NCI-H2227 (cell line): ENCODE measurements at regions not wholly inside any gene's neighbourhood (a gene's known extent, or its start where the extent isn't known, plus 50 kb on each side); places are given as distances from the start of the nearest gene placed in this dataset.
"Not testable (repeated sequence)": the region's sequence is repeated elsewhere in the genome, so short reads cannot be mapped to it uniquely, and the experiment has no call there.

ENCODE experiments used
- DNase-seq: peaks from one replicate; lab custom pipeline; 2025; ENCODE audit not compliant: unreplicated experiment; lab: John Stamatoyannopoulos, UW

DNA sequence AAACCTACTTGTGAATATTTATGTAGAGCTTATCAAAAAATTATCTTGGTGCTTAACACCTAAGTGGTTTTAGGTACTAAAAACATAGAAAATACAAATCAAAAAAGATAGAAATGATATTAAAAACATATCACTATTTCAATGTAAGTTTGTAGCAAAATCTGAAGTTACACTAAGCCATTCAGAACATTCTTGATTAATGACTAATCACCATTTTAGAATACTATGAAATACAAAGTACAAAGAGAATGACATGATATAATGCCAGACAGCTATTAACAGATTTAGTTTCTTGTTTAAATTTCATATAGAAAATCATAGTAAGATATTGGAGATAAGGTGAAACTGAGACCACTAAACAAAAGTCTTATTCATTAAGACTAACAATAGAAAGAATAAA is 169.7 kb upstream of the AGTR1 start:
- no peak for DNase-seq

DNA sequence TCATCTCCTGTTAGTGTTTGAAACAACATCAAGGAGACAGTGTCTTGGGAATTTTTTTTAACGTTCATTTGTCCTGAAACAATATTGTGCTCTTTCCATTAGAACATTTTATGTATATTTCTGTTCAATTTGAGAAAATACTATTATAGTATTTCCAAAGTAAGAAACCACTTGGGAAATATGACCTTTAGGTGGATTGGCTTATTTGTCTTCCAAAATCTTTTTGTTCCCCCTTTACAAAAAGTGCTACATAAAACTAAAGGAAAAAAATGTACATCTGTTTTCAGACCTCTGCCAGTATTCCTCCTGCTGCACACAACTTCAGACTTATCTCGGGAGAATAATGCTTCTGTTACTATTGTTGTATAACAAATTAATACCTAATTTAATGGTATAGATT is 165.9 kb upstream of the AGTR1 start:
- no peak for DNase-seq

DNA sequence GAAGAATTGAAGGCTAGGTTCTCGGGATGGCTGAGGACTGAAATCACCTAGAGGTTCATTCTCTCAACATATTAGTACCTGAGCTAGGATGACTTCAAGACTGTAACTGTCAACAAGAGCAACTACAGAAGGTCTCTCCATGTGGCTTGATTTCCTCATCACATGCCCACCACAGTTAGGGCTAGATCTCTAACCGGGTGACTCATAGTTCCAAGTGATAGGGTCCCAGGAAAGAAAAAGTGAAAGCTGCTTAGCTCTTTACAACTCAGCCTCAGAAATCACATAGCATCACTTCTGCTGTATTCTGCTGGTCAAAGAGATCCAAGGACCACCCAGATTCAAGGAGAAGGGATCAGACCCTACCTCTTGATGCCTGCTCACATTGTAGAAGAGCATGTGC is 165.4 kb upstream of the AGTR1 start:
- DNase-seq: no peak

DNA sequence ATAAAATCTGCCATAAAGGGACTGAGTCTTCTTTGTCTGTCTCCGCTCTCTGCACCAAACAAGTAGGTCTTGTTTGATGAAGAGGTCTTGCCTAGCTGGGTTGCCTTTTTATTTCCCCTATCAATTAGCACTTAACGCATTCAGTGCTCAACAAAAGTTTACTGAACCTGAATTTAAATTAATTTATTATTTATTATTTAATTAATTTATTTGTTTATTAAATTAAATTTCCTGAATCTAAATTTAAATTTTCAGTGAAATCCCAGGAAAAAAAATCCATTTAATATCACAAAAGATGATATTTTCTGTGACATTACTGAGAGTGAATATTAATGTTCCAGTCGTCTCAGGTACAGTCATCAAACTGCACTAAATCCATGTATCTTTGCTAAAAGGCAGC is 164.9 kb upstream of the AGTR1 start:
- no peak for DNase-seq

DNA sequence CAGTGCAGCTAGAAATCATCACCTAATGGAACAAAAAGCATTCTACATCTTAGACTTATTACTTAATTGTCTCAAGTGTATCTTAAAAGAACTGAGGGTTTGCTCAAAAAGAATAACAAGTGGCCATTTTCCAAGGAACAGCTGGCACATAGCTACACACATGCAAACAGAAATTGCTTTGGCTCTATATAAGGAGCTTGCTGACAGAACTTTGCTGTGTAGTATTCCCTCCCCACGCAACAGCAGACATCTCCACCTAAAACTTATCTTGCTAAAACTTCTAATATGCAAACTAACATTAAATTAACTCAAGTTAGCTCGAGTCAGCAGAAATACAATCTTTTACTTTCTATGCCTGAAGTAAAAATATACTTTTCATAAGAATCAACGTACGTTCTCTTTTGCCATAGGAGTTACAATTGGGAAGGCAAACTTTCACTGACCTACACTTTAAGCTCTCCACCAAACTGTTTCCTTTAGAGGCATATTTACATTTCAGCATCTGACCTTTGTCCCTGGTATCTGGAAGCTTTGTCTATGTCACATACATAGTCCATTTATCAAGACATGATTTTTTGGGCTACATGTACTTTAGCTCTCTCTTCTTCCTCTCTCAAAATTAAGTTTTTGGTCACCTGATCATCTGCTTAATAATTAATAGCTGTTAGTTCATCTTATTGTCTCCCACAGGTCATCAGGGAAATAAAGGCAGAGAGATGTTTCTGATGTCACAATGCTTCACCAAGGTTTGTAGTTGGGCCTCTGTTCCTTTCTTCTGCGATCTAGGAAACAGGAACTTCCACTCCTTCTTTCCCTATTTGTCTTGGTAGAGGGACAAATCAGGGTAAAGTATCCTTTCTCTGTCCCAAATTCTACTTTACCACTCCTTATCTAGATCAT is 163.4 kb upstream of the AGTR1 start:
- no peak for DNase-seq

DNA sequence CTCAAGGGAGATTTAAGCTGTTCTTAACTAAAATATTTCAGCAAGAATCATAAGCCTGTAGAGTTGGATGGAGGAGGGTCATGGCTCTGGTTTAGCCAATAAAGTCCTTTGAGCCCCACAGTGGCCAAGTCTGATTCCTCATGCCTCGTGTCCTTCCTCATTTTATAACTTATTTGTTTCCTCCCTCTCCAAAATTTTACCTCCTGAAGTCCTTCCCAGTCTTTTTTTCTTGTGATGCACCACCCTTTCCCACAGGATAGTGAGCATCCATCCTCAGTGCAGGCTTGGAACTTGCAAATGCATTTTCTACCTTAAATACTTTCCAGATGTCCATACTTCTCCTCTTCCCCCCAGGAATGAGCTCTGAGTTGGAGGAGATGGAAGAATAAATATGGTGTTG is 162.7 kb upstream of the AGTR1 start:
- no peak for DNase-seq

DNA sequence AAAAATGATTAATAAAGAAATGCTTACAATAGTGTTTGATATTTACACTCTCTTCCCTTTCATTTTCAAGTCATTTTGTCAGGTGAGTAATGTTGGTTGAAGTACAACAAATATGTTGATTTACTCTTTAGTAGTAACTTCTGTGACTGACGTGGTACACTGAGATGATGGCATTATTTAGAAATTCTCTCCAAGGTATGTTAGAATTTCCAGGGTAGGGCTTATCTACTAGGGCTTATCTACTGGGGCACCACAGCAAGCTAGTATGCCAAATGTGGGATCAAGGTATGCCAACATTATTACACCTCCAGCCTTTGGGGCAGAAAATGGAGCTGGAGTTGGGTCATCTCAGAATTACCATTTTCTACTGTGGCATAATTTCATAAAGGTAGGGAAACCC is 157.4 kb upstream of the AGTR1 start:
- no peak for DNase-seq

DNA sequence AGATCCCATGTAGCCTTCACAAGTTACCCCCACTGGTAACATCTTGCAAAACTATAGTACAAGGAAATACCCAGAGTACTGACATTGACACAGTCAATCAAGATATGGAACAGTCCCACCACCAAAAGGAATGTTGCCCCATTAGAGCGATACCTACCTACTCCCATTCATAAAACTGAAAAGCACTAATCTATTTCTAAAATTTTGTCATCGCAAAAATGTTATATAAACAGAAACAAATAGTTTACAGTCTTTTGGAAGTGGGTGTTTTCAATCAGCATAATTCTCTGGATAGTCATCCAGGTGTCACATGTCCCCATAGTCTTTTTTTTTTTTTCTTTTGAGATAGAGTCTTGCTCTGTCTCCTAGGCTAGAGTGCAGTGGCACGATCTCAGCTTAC is 156.9 kb upstream of the AGTR1 start:
- DNase-seq: no peak

DNA sequence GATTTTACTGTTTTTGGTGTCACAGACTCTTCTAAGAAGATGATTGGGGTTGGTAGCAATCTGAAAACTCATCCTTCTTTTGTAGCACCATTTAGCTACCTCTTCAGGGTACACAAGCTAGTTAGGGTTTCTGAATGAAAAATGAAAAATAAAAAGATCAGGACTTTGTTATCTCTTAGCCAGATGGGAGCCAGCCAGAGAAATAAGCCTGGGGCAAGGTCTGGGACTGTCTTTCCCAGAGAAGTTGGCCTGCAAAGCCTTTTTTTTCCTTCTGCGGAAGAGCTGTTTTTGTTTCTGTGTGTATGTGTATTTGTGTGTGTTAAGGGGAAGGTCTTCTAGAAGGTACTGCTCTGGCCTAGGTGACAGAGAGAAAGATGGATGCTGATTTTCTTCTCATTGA is 150.7 kb upstream of the AGTR1 start:
- DNase-seq: no peak

DNA sequence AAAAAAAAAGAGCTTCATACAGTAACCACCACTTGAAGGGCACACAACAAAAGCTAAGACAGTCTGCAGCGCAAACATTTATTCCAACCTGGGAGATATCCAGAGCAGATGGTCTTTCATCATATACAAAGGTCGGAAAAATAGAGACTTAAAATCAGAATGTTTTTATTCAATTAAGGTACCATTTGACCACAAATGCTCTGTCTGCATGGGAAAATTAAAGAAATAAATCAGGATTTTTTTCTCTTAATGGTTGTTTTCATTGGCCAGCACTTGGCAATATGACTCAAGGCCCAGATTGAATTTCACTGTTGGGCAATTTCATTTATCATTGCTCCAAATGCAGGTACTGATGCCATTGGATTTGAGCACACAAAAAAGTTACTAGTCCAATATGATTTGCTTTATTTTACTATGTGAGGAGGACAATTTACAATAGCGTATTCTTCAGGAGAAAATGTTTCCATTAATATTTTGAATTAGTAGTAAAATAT is 145.9 kb upstream of the AGTR1 start:
- DNase-seq: no peak

DNA sequence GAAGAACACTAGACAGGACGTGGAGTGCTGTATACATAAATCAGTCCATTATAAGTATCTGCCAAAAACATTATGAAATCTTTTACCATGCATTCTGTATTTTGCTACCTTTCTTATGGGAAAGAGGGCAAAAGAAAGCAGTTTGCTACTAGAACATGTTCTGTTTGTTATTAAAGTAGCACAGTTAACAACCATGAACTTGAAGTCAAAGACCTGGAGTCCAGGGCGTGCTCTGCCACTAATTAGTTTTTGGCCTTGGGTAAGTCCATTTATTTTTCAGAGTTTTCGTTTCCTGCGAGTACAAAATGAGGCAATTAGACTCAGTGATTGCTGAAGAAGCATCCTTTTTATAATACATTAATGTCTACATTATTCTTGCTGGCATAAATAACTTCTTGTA is 143.3 kb upstream of the AGTR1 start:
- no peak for DNase-seq

DNA sequence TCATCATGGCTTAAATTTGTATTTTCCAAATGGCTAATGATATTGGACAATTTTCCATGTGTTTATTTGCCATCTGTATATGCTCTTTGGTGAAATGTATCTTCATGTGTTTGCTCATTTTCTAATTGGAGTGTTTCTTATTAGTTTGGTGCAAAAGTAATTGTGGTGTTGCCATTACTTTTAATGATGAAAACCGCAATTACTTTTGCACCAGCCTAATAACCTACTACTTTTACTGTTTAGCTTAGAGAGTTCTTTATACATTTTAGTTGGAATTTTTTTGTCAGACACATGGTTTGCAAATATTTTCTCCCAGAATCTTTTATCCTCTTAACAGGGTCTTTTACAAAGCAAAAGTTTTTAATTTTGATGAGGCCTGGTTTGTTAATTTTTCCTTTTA is 141.0 kb upstream of the AGTR1 start:
- DNase-seq: no peak

DNA sequence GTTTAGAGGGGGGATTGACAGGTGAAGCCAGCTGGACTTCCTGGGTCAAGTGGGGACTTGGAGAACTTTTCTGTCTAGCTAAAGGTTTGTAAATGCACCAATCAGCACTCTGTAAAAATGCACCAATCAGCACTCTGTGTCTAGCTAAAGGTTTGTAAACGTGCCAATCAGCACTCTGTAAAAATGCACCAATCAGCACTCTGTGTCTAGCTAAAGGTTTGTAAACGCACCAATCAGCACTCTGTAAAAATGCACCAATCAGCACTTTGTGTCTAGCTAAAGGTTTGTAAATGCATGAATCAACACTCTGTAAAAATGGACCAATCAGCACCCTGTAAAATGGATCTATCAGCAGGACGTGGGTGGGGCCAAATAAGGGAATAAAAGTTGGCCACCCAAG is 120.1 kb upstream of the AGTR1 start:
- not testable (repeated sequence) for DNase-seq

DNA sequence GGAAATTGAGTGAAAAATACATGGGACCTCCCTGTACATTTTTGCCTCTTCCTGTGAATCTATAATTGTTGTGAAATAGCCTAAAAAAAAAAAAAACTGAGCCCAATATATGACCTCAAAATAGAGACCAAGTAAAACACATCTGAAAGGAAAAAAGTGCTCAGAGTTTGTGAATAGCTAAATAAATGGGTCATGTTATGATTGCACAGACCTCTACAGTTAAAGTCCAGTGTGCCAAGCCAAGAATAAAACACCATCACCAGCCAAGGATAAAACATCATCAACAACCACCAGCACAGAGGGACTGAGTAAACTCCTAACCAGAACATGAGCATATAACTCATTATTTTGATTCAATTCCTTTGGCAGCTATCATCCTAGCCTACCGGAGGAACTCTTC is 115.6 kb upstream of the AGTR1 start:
- DNase-seq: no peak

DNA sequence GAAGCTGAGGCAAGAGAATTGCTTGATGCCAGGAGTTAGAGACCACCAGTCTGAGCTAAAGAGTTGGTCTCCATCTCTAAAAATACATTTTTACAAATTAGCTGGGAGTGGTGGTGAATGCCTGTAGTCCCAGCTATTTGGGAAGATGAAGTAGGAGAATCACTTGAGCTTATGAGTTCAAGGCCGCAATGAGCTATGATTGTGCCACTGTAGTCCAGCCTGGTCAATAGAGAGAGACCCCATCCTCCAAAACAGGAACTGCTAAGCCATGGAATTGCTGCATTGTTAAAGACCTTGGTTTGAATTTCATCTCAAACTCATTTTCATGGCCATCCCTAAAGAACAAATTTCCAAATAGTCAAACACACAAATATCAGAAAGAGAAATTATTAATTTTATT is 113.9 kb upstream of the AGTR1 start:
- no peak for DNase-seq

DNA sequence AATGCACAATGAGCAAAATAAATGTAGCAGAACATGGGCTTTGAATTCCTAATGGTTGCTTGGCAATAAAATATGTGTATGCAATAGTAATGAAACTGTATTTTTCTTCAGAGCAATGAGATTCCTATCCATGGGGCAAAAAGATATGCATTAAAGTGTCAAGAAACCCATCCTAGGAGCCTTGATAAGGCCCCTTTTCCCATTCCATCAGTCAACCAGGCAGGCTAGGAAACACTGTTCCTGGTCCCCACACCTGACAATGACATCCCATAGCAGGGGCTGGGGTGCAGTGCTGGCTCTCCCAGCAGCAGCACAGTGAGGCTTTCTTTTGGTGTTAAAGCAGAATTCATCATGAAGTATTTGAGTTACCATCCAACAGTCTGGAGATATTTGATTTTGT is 113.3 kb upstream of the AGTR1 start:
- no peak for DNase-seq

DNA sequence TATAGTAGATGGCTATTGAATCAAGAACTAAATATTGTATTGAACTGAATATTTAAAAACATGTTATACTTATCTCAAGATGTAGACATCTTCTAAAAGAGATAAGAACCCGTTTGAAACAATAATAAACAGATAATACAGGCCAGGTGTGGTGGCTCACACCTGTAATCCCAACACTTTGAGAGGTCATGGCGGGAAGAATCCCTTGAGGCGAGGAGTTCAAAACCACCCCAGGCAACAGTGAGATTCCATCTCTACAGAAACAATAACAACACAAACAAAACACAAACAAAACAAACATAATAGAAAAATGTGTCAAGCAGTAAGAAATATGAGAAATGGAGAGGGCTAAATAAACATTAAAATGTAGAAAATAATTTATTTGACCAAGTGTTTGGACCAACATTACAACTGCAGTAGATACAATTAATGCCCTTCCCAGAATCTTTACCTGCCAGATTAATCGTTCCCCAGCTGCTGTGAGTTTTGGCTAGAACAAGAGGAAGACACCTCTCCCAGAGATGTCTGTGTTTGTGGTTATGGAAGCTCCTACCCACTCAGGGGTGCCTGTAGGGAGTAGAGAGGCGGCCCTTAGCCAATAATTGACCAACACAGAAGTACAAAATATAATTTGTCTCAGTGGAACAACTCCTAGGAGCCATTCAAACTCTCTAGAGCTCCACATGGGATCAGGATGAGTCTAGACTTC is 111.9 kb upstream of the AGTR1 start:
- no peak for DNase-seq

DNA sequence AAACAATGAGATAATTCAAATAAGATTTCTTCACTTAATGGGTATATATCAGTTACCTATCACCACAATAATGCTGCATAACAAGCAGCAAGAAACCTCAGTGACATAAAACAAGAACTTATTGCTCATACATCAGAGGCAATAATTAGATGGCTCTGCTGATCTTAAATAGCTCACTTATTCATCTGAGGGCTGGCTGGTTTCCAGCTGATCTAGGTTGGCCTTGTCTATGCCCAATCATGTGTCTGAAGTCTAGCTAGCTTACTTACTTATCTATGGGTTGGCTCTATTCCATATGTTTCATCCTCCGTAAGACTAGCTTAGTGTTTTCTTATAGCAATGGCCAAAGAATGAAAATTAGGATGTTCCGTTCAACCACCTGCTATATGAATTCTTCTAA is 109.4 kb upstream of the AGTR1 start:
- DNase-seq: no peak

DNA sequence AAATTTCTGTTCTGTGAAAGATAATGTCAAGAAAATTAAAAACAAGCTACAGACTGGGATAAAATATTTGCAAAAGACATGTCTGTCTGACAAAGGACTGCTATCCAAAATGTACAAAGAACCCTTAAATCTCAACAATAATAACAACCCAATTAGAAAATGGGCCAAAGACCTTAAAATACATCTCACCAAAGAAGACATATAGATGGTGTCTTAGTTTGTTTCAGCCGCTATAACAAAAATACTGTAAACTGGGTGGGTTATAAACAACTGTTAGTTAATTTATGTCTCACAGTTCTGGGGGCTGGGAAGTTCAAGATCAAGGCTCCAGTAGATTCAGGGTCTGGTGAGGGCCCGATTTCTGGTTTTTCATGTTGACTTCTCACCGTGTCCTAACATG is 106.2 kb upstream of the AGTR1 start:
- no peak for DNase-seq

DNA sequence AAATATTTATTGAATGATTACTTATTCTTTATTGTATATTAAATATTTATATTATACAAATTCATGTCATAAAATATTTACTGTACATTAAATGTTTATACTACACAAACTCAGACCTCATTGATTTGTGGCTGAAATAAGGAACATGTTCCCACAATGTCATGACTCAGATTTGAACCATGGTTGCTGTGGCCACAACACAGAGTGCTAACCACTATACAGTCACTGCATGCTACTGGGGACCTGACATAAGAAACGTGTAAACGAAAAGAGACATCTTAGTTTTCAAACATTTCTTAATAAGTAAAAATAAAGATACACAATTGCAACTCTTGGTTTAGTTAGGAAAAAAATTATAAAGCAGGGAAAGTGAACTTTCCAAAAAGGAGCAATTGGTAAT is 99.1 kb upstream of the AGTR1 start:
- no peak for DNase-seq

DNA sequence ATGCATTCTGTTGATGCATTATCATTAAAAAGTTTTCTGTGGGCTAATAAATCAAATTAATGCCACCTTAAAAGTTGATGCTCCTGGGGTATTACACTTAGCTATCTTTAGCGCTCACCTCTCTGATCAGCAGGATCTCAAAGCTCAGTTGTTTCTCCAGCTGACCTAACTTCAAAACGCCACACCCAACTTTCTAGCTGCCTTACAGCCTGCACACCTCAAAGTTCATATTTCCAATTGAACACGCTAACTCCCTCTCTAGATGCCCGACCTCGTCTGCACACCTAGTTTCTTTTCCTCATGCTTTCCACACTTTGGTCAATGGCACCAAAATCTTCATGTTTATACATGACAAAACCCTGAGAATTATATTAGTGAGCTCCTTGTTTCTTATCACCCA is 98.2 kb upstream of the AGTR1 start:
- DNase-seq: no peak

DNA sequence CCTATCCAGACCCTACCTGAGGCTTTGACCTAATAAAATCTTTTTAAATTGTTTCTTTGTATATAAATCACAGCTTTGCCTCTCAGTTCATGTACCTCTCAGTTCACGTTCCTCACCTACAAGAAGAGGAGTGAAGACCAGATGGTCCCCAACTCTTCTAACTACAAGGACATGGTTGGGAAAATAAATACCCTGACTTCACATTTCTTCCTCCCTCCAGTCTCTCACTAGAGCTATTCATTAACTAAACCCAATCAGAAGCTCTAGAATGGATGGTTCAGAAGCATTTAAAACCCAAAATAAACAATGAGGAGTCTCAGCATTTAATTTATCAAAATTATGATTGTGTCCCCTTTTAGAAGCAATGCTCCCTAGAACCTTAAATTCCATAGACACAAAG is 97.3 kb upstream of the AGTR1 start:
- no peak for DNase-seq
